ENCODE measurements at regions not wholly inside any gene's neighbourhood (a gene's known extent, or its start where the extent isn't known, plus 50 kb on each side); places are given as distances from the start of the nearest gene placed in this dataset.

- in situ Hi-C loops (cut with MboI; ENCODE audit: low sequenced_read_pairs in 4 of 4), result no loop called here
- H3K4me1 ChIP-seq, result no peaks in the 10 kb centered on the region
- DNase-seq, result no peak
- no peaks in the 10 kb centered on the region for H3K27me3 ChIP-seq
- TF ChIP-seq, protein P1, sequence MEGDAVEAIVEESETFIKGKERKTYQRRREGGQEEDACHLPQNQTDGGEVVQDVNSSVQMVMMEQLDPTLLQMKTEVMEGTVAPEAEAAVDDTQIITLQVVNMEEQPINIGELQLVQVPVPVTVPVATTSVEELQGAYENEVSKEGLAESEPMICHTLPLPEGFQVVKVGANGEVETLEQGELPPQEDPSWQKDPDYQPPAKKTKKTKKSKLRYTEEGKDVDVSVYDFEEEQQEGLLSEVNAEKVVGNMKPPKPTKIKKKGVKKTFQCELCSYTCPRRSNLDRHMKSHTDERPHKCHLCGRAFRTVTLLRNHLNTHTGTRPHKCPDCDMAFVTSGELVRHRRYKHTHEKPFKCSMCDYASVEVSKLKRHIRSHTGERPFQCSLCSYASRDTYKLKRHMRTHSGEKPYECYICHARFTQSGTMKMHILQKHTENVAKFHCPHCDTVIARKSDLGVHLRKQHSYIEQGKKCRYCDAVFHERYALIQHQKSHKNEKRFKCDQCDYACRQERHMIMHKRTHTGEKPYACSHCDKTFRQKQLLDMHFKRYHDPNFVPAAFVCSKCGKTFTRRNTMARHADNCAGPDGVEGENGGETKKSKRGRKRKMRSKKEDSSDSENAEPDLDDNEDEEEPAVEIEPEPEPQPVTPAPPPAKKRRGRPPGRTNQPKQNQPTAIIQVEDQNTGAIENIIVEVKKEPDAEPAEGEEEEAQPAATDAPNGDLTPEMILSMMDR (IDR thresholded peaks at IDR 0.05 in 4 of 5, conservative IDR thresholded peaks at IDR 0.05 in 1 of 5), result no peak
- no peak for TF ChIP-seq POLR2A (IDR thresholded peaks at IDR 0.05)
- intact Hi-C loops (cut with DNase I; ENCODE audit: low total_unique reads), result no loop called here
- no peak for ATAC-seq
- no peak overlapping the region for H3K27ac ChIP-seq
- no peak overlapping the region for H3K4me3 ChIP-seq
- H3K36me3 ChIP-seq, result no peaks in the 10 kb centered on the region
- no peaks in the 10 kb centered on the region for H3K9me3 ChIP-seq
These were observed 1435.6 kb upstream of the NUDT12 start for GRCh38 chr5:104998169-104998568.

GRCh38 chr5:104987074-104987473, 1424.5 kb upstream of the NUDT12 start:
- no peak for DNase-seq
- Histone ChIP-seq H3K9me3 (no peaks in the 10 kb centered on the region), H3K27ac (no peak overlapping the region), H3K4me1 (no peaks in the 10 kb centered on the region), H3K4me3 (no peak overlapping the region), H3K27me3 (no peaks in the 10 kb centered on the region), H3K36me3 (no peaks in the 10 kb centered on the region)
- no peak for ATAC-seq
- intact Hi-C loops (cut with DNase I; ENCODE audit: low total_unique reads) (no loop called here), in situ Hi-C loops (cut with MboI; ENCODE audit: low sequenced_read_pairs in 4 of 4) (no loop called here)
- TF ChIP-seq, protein P1 (IDR thresholded peaks at IDR 0.05 in 4 of 5, conservative IDR thresholded peaks at IDR 0.05 in 1 of 5), result no peak
- no peak for TF ChIP-seq POLR2A (IDR thresholded peaks at IDR 0.05)

DNA sequence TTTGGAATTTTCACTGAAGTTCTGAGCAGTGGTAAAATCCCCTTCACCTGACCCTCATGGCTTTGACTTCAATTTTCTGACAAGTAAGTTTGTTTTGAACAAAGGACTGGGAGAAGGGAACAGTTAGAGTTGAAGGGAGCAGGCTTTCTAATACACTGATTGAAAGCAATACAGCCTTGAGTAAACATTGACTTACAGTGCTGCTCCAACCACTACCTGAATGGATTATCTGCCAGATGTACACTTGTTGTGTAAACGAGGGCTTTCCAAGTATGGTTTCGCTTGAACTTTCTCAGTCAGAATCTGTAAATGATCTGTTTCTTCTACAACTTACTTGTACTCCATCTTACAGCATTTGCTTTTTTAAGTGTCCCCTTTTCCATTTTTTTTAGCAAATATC, 1414.9 kb upstream of the NUDT12 start:
- H3K4me1 ChIP-seq, result no peaks in the 10 kb centered on the region
- TF ChIP-seq, protein P1 (IDR thresholded peaks at IDR 0.05 in 4 of 5, conservative IDR thresholded peaks at IDR 0.05 in 1 of 5), result no peak
- no peak for TF ChIP-seq POLR2A (IDR thresholded peaks at IDR 0.05)
- no peaks in the 10 kb centered on the region for H3K9me3 ChIP-seq
- no peak overlapping the region for H3K27ac ChIP-seq
- H3K4me3 ChIP-seq, result no peak overlapping the region
- H3K27me3 ChIP-seq, result no peaks in the 10 kb centered on the region
- intact Hi-C loops (cut with DNase I; ENCODE audit: low total_unique reads), result no loop called here
- H3K36me3 ChIP-seq, result no peaks in the 10 kb centered on the region
- no peak for DNase-seq
- in situ Hi-C loops (cut with MboI; ENCODE audit: low sequenced_read_pairs in 4 of 4), result no loop called here
- ATAC-seq, result no peak

GRCh38 chr5:104967806-104968410, 1405.3 kb upstream of the NUDT12 start:
- ATAC-seq (no peak), DNase-seq (no peak)
- Histone ChIP-seq H3K4me1 (no peaks in the 10 kb centered on the region), H3K27me3 (no peaks in the 10 kb centered on the region), H3K4me3 (no peak overlapping the region), H3K27ac (no peak overlapping the region), H3K9me3 (no peaks in the 10 kb centered on the region), H3K36me3 (no peaks in the 10 kb centered on the region)
- in situ Hi-C loops (cut with MboI; ENCODE audit: low sequenced_read_pairs in 4 of 4) (no loop called here), intact Hi-C loops (cut with DNase I; ENCODE audit: low total_unique reads) (no loop called here)
- TF ChIP-seq POLR2A (IDR thresholded peaks at IDR 0.05), result no peak
- TF ChIP-seq, protein P1 (IDR thresholded peaks at IDR 0.05 in 4 of 5, conservative IDR thresholded peaks at IDR 0.05 in 1 of 5), result no peak

GRCh38 chr5:104965006-104965405, 1402.4 kb upstream of the NUDT12 start:
- Histone ChIP-seq H3K27me3 (no peaks in the 10 kb centered on the region), H3K4me3 (no peak overlapping the region), H3K9me3 (no peaks in the 10 kb centered on the region), H3K36me3 (no peaks in the 10 kb centered on the region), H3K4me1 (no peaks in the 10 kb centered on the region), H3K27ac (no peak overlapping the region)
- TF ChIP-seq POLR2A (IDR thresholded peaks at IDR 0.05), result no peak
- TF ChIP-seq, protein P1 (IDR thresholded peaks at IDR 0.05 in 4 of 5, conservative IDR thresholded peaks at IDR 0.05 in 1 of 5), result no peak
- DNase-seq (no peak), ATAC-seq (no peak)
- intact Hi-C loops (cut with DNase I; ENCODE audit: low total_unique reads), result no loop called here
- in situ Hi-C loops (cut with MboI; ENCODE audit: low sequenced_read_pairs in 4 of 4), result no loop called here
